D721Med (cell line): ENCODE measurements at regions not wholly inside any gene's neighbourhood (a gene's known extent, or its start where the extent isn't known, plus 50 kb on each side); places are given as distances from the start of the nearest gene placed in this dataset.

Experiments used
- DNase-seq: peaks from one replicate; pipeline ENCODE4 v3.0.0; 2011; ENCODE audit warnings: low spot score; ENCODE audit not compliant: insufficient read length
- FAIRE-seq: peaks from 2 replicates; lab custom pipeline; 2011; peaks lifted over from hg19 to GRCh38; lab: Jason Lieb, UNC
- TF ChIP-seq, protein P1 (sequence below): IDR thresholded peaks from 2 replicates; pipeline ENCODE4 v1.5.1; 2012; ENCODE audit warnings: mild to moderate bottlenecking, control low read depth; ENCODE audit not compliant: insufficient read depth; ENCODE audit errors: missing control alignments

DNA sequence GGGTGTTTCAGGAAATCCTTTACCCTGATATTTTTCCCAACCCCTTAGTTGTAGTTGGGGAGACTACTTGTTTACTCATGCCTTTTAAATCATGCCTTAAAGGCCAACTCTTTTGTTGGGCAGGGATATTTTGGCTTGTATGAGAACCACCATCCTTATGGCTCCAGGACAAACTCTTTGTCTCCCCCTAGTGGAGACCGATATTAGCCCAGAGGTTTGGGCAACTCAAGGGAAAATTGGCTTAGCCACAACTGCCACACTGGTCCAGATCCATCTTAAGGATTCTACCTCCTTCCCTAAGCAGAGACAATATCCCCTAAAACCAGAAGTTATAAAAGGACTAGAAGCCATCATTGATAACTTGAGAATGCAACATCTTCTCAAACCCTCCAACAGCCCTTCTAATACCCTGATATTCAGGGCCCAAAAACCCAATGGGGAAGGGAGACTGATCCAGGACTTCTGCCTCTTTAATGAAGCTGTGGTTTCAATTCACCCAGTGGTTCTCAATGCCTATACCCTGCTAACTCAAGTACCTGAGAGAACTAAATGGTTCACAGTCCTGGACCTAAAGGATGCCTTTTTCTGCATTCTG, 100.9 kb upstream of the HCN1 start:
- TF ChIP-seq, protein P1, sequence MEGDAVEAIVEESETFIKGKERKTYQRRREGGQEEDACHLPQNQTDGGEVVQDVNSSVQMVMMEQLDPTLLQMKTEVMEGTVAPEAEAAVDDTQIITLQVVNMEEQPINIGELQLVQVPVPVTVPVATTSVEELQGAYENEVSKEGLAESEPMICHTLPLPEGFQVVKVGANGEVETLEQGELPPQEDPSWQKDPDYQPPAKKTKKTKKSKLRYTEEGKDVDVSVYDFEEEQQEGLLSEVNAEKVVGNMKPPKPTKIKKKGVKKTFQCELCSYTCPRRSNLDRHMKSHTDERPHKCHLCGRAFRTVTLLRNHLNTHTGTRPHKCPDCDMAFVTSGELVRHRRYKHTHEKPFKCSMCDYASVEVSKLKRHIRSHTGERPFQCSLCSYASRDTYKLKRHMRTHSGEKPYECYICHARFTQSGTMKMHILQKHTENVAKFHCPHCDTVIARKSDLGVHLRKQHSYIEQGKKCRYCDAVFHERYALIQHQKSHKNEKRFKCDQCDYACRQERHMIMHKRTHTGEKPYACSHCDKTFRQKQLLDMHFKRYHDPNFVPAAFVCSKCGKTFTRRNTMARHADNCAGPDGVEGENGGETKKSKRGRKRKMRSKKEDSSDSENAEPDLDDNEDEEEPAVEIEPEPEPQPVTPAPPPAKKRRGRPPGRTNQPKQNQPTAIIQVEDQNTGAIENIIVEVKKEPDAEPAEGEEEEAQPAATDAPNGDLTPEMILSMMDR: peak; percentile 23
- no peak for FAIRE-seq
- DNase-seq: no peak

- no peak for DNase-seq
- TF ChIP-seq, protein P1: no peak
- FAIRE-seq: no peak
These were observed 99.3 kb upstream of the HCN1 start for GRCh38 chr5:45795458-45795857.

DNA sequence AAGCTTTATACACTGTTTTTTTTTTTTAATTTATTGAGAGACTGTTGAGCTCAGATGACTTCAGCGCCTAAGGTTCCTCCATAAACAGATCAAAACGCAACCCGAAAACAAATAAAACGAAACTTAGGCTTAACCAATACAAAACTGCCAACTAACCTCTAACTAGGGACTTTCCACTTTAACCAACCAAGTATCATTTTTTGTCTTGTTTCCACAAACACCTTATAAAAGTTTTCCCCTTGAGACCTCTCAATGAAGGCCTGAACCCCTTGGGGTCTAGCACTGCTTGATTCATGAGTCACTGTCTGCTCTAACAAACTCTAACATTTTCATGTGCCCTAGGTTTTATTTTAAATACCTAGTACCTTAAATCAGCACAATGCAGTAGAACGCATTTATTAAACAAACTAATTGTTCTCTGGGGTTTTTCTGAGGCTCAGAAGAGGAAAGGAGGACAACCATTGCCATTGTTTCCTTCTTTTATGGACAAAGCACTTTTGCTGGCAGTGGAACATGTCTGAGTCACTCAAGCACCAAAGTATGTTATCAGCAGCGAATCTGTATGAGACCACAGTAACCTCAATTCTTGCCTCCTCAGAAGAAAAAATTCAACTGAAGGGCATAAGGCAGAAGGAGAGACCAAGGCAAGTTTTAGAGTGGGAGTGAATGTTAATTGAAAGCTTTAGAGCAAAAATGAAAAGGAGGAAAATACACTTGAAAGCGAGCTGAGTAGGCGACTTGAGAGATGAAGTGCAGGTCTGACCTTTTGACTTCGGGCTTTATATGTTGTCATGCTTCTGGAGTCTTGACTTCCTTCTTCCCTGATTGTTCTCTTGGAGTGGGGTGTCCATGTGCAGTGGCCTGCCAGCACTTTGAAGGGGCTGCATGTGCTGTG, 97.7 kb upstream of the HCN1 start:
- DNase-seq: no peak
- TF ChIP-seq, protein P1: no peak
- no peak for FAIRE-seq

- TF ChIP-seq, protein P1: no peak
- no peak for FAIRE-seq
These were observed 83.9 kb upstream of the HCN1 start for GRCh38 chr5:45779874-45780671.

GRCh38 chr5:45774528-45774927, 78.3 kb upstream of the HCN1 start:
- no peak for FAIRE-seq
- TF ChIP-seq, protein P1: peak; percentile 21

More at GRCh38 chr5:45779874-45780671, 83.9 kb upstream of the HCN1 start:
- no peak for DNase-seq

DNA sequence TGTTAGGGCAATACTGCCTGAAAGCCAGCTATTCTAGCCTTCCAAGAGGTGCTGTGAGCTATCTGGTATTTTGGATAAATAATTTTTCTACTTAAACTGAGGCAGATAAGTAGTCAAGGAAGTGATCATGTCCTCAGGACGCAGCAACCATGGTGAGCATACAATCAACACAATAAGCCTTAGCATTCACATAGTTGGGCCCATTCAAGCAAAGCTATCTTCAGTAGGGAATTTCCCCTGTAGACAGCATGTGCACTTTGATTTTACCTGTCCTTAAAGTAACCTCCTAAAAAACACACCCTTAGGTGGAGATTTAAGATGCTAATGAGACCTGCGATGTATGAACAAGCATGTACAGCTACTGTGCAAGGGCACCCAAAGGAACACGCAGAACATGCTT, 76.2 kb upstream of the HCN1 start:
- TF ChIP-seq, protein P1: no peak
- FAIRE-seq: no peak

More at GRCh38 chr5:45774528-45774927, 78.3 kb upstream of the HCN1 start:
- no peak for DNase-seq

More for the DNA sequence above, 76.2 kb upstream of the HCN1 start:
- DNase-seq: no peak
